ENCODE measurements at regions not wholly inside any gene's neighbourhood (a gene's known extent, or its start where the extent isn't known, plus 50 kb on each side); places are given as distances from the start of the nearest gene placed in this dataset.

DNA sequence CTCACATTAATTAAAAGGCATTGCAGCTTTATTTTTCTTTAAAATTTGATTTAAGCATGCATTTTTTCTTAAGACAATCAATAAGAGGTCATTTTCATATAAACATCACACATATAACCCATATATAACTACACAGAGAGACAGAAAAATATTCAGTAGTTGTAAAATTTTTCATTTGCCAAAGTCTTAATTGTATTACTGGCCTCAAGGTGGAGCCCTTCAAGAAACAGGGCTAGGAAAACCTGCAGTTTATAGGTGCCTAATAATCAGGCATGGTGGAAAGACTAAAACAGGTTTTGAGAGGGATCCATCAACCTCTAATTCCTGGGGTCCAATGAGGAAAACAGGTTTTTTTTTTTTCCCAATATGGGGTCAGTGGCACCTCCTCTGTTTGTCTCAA is 71.3 kb upstream of the ZNF804A start:
- TF ChIP-seq POLR2A (IDR thresholded peaks at IDR 0.05; ENCODE audit: low read depth, low read length), result no peak
- TF ChIP-seq, protein P1, sequence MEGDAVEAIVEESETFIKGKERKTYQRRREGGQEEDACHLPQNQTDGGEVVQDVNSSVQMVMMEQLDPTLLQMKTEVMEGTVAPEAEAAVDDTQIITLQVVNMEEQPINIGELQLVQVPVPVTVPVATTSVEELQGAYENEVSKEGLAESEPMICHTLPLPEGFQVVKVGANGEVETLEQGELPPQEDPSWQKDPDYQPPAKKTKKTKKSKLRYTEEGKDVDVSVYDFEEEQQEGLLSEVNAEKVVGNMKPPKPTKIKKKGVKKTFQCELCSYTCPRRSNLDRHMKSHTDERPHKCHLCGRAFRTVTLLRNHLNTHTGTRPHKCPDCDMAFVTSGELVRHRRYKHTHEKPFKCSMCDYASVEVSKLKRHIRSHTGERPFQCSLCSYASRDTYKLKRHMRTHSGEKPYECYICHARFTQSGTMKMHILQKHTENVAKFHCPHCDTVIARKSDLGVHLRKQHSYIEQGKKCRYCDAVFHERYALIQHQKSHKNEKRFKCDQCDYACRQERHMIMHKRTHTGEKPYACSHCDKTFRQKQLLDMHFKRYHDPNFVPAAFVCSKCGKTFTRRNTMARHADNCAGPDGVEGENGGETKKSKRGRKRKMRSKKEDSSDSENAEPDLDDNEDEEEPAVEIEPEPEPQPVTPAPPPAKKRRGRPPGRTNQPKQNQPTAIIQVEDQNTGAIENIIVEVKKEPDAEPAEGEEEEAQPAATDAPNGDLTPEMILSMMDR (IDR thresholded peaks at IDR 0.05; ENCODE audit: extremely low read depth in 1 of 2, insufficient read depth in 1 of 2, low read depth in 1 of 2, low read length in 2 of 2), result no peak
- TF ChIP-seq EZH2 (IDR thresholded peaks at IDR 0.05; ENCODE audit: borderline replicate concordance, low read depth, low read length, severe bottlenecking), result no peak
- TF ChIP-seq, protein P2, sequence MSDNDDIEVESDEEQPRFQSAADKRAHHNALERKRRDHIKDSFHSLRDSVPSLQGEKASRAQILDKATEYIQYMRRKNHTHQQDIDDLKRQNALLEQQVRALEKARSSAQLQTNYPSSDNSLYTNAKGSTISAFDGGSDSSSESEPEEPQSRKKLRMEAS (IDR thresholded peaks at IDR 0.05; ENCODE audit: insufficient read depth, insufficient read length), result no peak
- TF ChIP-seq FOS (IDR thresholded peaks at IDR 0.05; ENCODE audit: borderline replicate concordance, insufficient read depth, low read length), result no peak
- TF ChIP-seq GATA2 (IDR thresholded peaks at IDR 0.05; ENCODE audit: insufficient read depth, insufficient read length, low read depth, low read length), result no peak
- no peak for TF ChIP-seq POLR2AphosphoS5 (IDR thresholded peaks at IDR 0.05; ENCODE audit: insufficient read depth, low read depth, low read length)

Data from endothelial cell of umbilical vein (primary cell).